AG04449 (cell line): ENCODE measurements at regions not wholly inside any gene's neighbourhood (a gene's known extent, or its start where the extent isn't known, plus 50 kb on each side); places are given as distances from the start of the nearest gene placed in this dataset.

Experiments
- CTCF ChIA-PET: fragments of 350-600 bp; formaldehyde crosslinking; extraction: SDS; loops from one replicate; lab custom pipeline; 2021; ENCODE audit warnings: antibody characterized with exemption; lab: Yijun Ruan, JAX
- POLR2A ChIA-PET: fragments of 400-600, 350-600 bp; formaldehyde crosslinking; extraction: SDS; loops from one replicate; lab custom pipeline; 2020; ENCODE audit warnings: antibody characterized with exemption, inconsistent platforms; lab: Yijun Ruan, JAX
- DNase-seq: peaks from one replicate; pipeline ENCODE4 v3.0.0-alpha.2; 2010; ENCODE audit warnings: low read depth, low spot score
- H3K4me3 ChIP-seq: 2 replicates; pipeline ENCODE4 v1.5.1; 2011; ENCODE audit warnings: low read depth, mild to moderate bottlenecking, control low read depth, low read length
- CTCF ChIP-seq: IDR thresholded peaks from one replicate; pipeline ENCODE4 v1.5.1; 2011; ENCODE audit warnings: mild to moderate bottlenecking, moderate library complexity, low read length, control low read depth, inconsistent platforms; ENCODE audit not compliant: insufficient read depth; ENCODE audit errors: missing control alignments

GRCh38 chr1:233843525-233844204, 60.8 kb upstream of the SLC35F3 start:
- no peak overlapping the region for H3K4me3 ChIP-seq
- no peak for TF ChIP-seq CTCF
- POLR2A ChIA-PET = no interaction called here
- CTCF ChIA-PET = no interaction called here
- no peak for DNase-seq

GRCh38 chr1:233844275-233844674, 60.2 kb upstream of the SLC35F3 start:
- TF ChIP-seq CTCF = no peak
- DNase-seq = no peak
- POLR2A ChIA-PET = no interaction called here
- CTCF ChIA-PET = no interaction called here
- H3K4me3 ChIP-seq = no peak overlapping the region

GRCh38 chr1:233844692-233845091, 59.8 kb upstream of the SLC35F3 start:
- no peak for TF ChIP-seq CTCF
- no peak for DNase-seq
- H3K4me3 ChIP-seq = no peak overlapping the region
- POLR2A ChIA-PET = no interaction called here
- CTCF ChIA-PET = no interaction called here
